Astrocyte of the cerebellum (primary cell): ENCODE measurements at regions not wholly inside any gene's neighbourhood (a gene's known extent, or its start where the extent isn't known, plus 50 kb on each side); places are given as distances from the start of the nearest gene placed in this dataset.
A peak's percentile ranks its signal among the peaks of the same experiment; 100 is the strongest.

ENCODE experiments used
- DNase-seq: peaks from one replicate; pipeline ENCODE4 v3.0.0-alpha.2; 2011; ENCODE audit warnings: low read depth
- H3K4me3 ChIP-seq: 2 replicates; pipeline ENCODE4 v1.5.1; 2011; ENCODE audit warnings: mild to moderate bottlenecking, low read depth, low read length, moderate library complexity
- CTCF ChIP-seq: IDR thresholded peaks from 2 replicates; pipeline ENCODE4 v1.5.1; 2012; ENCODE audit warnings: low read length, low read depth, moderate library complexity, mild to moderate bottlenecking; ENCODE audit errors: missing control alignments
- in situ Hi-C: cut with HindIII; loops from 2 replicates; pipeline ENCODE4 v1.10.0; 2017; ENCODE audit warnings: low sequenced_read_pairs

- in situ Hi-C loops: no loop called here
- H3K4me3 ChIP-seq: no peak overlapping the region
- no peak for TF ChIP-seq CTCF
- peak; percentile 71 for DNase-seq
These were observed 299.7 kb upstream of the LMCD1 start for GRCh38 chr3:8201886-8202285.

- no peak overlapping the region for H3K4me3 ChIP-seq
- no peak for DNase-seq
- TF ChIP-seq CTCF: no peak
- in situ Hi-C loops: no loop called here
These were observed 297.3 kb upstream of the LMCD1 start for GRCh38 chr3:8204331-8204730.

- TF ChIP-seq CTCF: no peak
- H3K4me3 ChIP-seq: no peak overlapping the region
- no peak for DNase-seq
- in situ Hi-C loops: no loop called here
These were observed 296.6 kb upstream of the LMCD1 start for GRCh38 chr3:8204853-8205650.

- no peak overlapping the region for H3K4me3 ChIP-seq
- in situ Hi-C loops: no loop called here
- no peak for DNase-seq
- no peak for TF ChIP-seq CTCF
These were observed 295.7 kb upstream of the LMCD1 start for GRCh38 chr3:8205881-8206280.

GRCh38 chr3:8206971-8207617, 294.5 kb upstream of the LMCD1 start:
- DNase-seq: no peak
- in situ Hi-C loops: no loop called here
- TF ChIP-seq CTCF: no peak
- no peak overlapping the region for H3K4me3 ChIP-seq

- H3K4me3 ChIP-seq: no peak overlapping the region
- no peak for DNase-seq
- in situ Hi-C loops: no loop called here
- no peak for TF ChIP-seq CTCF
These were observed 290.7 kb upstream of the LMCD1 start for GRCh38 chr3:8210882-8211341.
